UCSD-AML1 (cell line): ENCODE measurements at regions not wholly inside any gene's neighbourhood (a gene's known extent, or its start where the extent isn't known, plus 50 kb on each side); places are given as distances from the start of the nearest gene placed in this dataset.
"Not testable (repeated sequence)": the region's sequence is repeated elsewhere in the genome, so short reads cannot be mapped to it uniquely, and the experiment has no call there.

Experiments used
- DNase-seq: peaks from one replicate; lab custom pipeline; 2025; ENCODE audit not compliant: unreplicated experiment; lab: John Stamatoyannopoulos, UW

GRCh38 chr18:1468550-1468949, 563.9 kb downstream of the ADCYAP1 start:
- DNase-seq, result no peak

GRCh38 chr18:1475867-1476266, 571.2 kb downstream of the ADCYAP1 start:
- no peak for DNase-seq

GRCh38 chr18:1480309-1480708, 575.6 kb downstream of the ADCYAP1 start:
- DNase-seq, result no peak

GRCh38 chr18:1481577-1481976, 576.9 kb downstream of the ADCYAP1 start:
- no peak for DNase-seq

- no peak for DNase-seq
These were observed 578.7 kb downstream of the ADCYAP1 start for GRCh38 chr18:1483385-1483784.

- no peak for DNase-seq
These were observed 582.8 kb downstream of the ADCYAP1 start for GRCh38 chr18:1487457-1487856.

- no peak for DNase-seq
These were observed 583.7 kb downstream of the ADCYAP1 start for GRCh38 chr18:1488394-1488793.

GRCh38 chr18:1488957-1489356, 584.3 kb downstream of the ADCYAP1 start:
- no peak for DNase-seq

- no peak for DNase-seq
These were observed 590.7 kb downstream of the ADCYAP1 start for GRCh38 chr18:1495387-1495786.

- no peak for DNase-seq
These were observed 591.4 kb downstream of the ADCYAP1 start for GRCh38 chr18:1496096-1496495.

- no peak for DNase-seq
These were observed 593.5 kb downstream of the ADCYAP1 start for GRCh38 chr18:1498216-1498615.

- DNase-seq, result no peak
These were observed 594.6 kb downstream of the ADCYAP1 start for GRCh38 chr18:1499265-1499664.

- DNase-seq, result no peak
These were observed 599.2 kb downstream of the ADCYAP1 start for GRCh38 chr18:1503847-1504246.

GRCh38 chr18:1505856-1506255, 601.2 kb downstream of the ADCYAP1 start:
- DNase-seq, result no peak

- no peak for DNase-seq
These were observed 606.0 kb downstream of the ADCYAP1 start for GRCh38 chr18:1510542-1511179.

- DNase-seq, result no peak
These were observed 607.1 kb downstream of the ADCYAP1 start for GRCh38 chr18:1511619-1512311.

- no peak for DNase-seq
These were observed 608.8 kb downstream of the ADCYAP1 start for GRCh38 chr18:1513519-1513918.

GRCh38 chr18:1521588-1522248, 617.0 kb downstream of the ADCYAP1 start:
- not testable (repeated sequence) for DNase-seq

- DNase-seq, result no peak
These were observed 617.6 kb downstream of the ADCYAP1 start for GRCh38 chr18:1522249-1522615.

GRCh38 chr18:1526991-1527390, 622.3 kb downstream of the ADCYAP1 start:
- DNase-seq, result no peak

- DNase-seq, result no peak
These were observed 623.1 kb downstream of the ADCYAP1 start for GRCh38 chr18:1527805-1528204.

- DNase-seq, result no peak
These were observed 623.8 kb downstream of the ADCYAP1 start for GRCh38 chr18:1528447-1528846.
